ENCODE measurements at regions not wholly inside any gene's neighbourhood (a gene's known extent, or its start where the extent isn't known, plus 50 kb on each side); places are given as distances from the start of the nearest gene placed in this dataset.

DNA sequence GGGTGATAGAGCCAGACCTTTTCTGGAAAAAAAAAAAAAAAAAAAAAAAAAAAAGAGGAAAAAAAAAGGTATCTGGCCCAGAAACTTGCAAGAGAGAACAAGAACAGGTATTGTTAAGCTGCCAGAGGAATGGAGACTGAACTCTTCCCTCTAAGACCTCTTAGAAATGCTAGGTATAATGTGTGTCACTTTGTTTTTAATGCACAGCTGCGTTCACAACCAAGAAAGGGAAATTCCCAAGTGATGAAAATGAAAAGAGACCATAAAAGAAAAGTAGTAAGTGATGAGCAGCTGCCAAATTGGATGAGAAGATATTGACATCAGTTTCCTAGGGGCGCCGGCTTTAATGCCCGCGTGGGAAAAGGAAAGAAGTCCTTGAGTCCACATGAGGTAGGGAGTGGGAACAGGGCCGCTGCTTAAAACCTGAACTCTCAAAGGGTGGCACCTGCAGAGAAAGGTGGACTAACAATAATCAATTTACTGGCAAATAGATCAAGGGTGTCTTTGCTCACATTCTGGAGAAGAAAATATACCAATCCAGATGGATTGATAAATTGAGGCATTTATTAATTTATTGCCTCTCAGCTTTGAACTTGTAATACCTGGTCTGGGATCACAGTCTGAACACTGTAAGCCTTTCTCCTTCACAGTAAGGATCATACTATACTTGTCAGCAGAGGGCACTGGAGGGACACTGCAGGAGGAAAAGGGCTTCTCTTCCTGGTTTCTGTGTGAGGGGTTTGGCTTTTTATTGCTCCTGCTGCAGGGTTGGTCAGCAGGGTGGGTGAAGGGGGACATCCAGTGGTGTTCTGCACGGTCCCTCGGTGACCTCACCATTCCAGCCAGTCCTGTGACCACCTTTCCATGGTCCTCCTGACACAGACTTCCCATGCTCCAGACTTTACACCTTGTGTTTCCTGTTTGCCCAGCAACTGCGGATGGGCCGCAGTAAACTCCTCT, 131.6 kb downstream of the AQP9 start:
- DNase-seq (ENCODE audit: extremely low read depth, low read depth, low spot score): peak; percentile 12

- DNase-seq (ENCODE audit: extremely low read depth, low read depth, low spot score): no peak
Measured at GRCh38 chr15:58271410-58271809, 133.2 kb downstream of the AQP9 start.

GRCh38 chr15:58273104-58273503, 134.9 kb downstream of the AQP9 start:
- no peak for DNase-seq (ENCODE audit: extremely low read depth, low read depth, low spot score)

- DNase-seq (ENCODE audit: extremely low read depth, low read depth, low spot score): no peak
Measured at GRCh38 chr15:58274885-58275284, 136.7 kb downstream of the AQP9 start.

GRCh38 chr15:58275785-58276184, 137.6 kb downstream of the AQP9 start:
- no peak for DNase-seq (ENCODE audit: extremely low read depth, low read depth, low spot score)

- DNase-seq (ENCODE audit: extremely low read depth, low read depth, low spot score): no peak
Measured at GRCh38 chr15:58276924-58277323, 138.7 kb downstream of the AQP9 start.

DNA sequence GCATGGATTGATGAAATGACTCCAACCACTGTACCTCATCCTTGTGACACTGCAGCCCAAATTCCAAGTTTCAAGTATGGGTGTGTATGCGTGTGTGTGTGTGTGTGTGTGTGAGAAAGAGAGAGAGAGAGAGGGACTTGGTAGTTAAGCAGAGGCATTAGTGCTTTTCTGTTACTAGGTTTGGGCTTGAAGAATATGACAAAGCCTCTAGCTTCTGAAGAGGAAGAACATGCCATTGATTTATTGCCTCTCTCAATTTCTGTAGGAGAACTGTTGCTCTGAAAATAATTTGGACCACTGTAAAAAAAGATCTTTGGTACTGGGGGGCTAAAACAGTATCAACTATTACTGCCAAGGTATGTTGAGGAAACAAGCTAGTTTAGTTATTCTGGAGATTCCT, 139.2 kb downstream of the AQP9 start:
- DNase-seq (ENCODE audit: extremely low read depth, low read depth, low spot score): no peak

DNA sequence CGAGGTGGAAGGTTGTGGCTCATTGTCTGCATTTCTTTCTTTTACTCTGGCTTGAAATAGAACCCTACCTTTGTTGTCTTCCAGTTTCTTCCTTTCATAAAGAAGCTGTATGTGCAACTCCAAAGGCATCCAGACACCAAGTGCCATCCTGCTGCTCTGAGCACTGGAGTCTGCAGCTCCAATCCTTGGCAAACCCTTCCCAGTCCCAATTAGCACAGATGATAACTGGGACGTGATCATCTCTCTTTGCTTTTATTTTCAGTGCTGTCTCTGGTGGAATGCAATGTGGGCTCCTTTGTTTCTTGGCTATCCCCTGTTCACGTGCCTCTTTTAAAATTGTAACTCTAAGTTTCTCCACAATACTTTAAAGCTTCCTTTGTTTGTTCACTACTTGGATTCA, 140.9 kb downstream of the AQP9 start:
- DNase-seq (ENCODE audit: extremely low read depth, low read depth, low spot score): no peak

GRCh38 chr15:58279654-58280053, 141.5 kb downstream of the AQP9 start:
- DNase-seq (ENCODE audit: extremely low read depth, low read depth, low spot score): no peak

GRCh38 chr15:58282060-58282708, 144.0 kb downstream of the AQP9 start:
- DNase-seq (ENCODE audit: extremely low read depth, low read depth, low spot score): no peak

DNA sequence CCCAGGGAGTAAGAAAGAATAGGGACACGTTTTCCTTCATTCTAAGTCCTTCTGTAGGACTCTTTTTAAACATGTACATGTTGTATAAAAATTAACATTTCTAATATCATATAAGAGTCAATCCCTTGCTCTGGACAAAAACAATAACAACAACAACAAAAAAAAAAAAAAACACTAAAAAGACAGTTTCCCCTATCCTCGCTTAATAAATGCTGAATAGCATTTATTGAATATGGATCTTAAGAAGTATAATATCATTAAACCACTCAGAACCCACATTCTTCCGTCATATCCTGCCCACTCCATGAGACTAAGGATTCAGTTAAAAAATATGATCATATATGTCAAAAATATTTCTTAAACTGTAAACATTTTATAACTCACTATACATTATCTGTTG, 145.1 kb downstream of the AQP9 start:
- DNase-seq (ENCODE audit: extremely low read depth, low read depth, low spot score): no peak

DNA sequence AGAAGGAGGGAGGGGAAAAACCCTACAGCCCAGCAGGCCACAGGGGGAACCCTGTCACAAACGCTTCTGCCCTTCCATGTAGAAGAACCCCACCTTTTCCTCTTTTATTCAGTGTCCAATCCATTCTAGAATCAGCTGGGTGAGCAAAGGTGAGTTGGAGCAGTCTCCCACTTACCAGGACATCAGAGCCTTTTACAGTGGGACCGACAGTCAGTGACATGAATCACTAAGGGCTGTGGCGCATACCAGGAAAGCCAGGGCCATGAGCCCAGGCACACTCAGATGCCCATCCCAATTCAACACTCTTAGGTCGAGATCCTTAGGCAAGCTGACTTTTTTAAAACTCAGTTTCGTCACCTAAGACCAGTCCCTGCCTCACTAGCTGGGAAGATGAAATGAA, 146.1 kb downstream of the AQP9 start:
- DNase-seq (ENCODE audit: extremely low read depth, low read depth, low spot score): no peak

GRCh38 chr15:58285212-58285920, 146.4 kb upstream of the LIPC start:
- no peak for DNase-seq (ENCODE audit: extremely low read depth, low read depth, low spot score)

DNA sequence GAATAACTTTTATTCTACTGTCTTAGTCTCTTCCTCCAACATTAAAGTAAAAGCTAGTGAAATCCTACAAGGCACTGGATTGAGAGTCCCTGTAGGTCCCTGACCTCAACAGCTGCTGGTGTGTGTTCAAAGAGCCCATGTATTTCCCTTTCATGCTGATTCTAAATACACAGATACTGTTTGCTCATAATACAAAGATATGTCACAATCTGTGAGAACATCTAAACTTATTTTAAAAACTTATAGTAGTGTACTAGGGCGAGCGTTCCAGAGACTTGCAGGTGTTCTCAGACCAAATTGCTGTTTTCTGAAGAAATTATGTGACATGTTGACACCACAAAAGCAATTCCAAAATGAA, 145.9 kb upstream of the LIPC start:
- no peak for DNase-seq (ENCODE audit: extremely low read depth, low read depth, low spot score)

DNA sequence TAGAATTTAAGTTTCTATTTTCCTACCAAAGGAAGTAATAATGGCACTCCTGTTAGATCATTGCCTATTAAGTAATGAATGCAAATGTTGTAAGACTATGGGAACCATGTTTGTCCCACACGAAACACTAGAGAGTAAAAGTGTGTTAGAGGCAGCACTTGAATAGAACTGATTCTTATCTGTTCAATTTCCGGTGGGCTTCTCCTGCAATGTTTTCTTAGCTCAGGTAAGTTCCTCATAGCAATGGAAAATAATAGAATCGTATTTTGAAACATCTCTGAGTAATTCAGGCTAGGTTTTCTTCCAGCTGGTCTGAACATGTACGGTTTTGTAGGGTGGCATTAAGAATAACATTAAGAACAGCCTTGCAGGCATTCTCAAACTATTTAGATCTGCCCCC, 145.3 kb upstream of the LIPC start:
- no peak for DNase-seq (ENCODE audit: extremely low read depth, low read depth, low spot score)

DNA sequence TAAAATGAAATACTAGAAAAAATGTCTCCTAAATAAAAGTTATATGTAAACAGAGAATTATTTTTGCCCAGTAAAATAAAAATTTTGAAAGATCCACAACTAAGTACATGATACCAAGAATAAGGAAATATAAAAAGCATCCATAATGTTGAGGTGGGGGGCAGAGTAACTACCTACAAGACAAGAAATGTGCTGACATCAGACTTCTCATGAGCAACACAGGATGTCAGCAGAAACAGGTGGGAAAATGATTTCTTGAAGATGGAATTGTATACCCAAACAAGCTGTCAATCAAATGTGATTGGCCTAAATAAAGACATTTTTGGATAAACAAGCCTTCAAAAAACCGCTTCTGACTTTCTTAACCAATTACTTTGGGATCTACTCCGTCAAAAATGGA, 143.9 kb upstream of the LIPC start:
- no peak for DNase-seq (ENCODE audit: extremely low read depth, low read depth, low spot score)

GRCh38 chr15:58288592-58288991, 143.2 kb upstream of the LIPC start:
- DNase-seq (ENCODE audit: extremely low read depth, low read depth, low spot score): no peak

GRCh38 chr15:58291848-58292247, 139.9 kb upstream of the LIPC start:
- DNase-seq (ENCODE audit: extremely low read depth, low read depth, low spot score): no peak

DNA sequence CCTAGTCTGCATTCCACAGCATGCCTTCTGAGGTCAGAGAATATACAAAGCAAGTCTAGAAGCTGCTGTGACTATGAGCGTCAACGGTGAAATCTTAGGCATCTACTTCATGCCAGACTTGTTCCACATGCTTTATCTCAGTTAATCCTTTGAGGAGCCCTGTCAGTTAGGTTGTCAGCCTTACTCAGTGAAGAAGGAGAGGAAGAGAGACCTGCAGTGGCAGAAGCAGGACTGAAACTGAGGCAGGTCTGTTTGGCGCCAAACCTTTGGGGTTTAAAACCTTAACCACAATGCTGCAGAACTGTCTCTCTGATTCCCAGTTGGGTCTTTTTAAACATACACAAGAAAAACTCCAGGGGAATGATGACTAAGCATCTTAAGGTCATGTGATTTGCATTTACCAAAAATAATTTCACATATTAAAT, 139.0 kb upstream of the LIPC start:
- no peak for DNase-seq (ENCODE audit: extremely low read depth, low read depth, low spot score)

DNA sequence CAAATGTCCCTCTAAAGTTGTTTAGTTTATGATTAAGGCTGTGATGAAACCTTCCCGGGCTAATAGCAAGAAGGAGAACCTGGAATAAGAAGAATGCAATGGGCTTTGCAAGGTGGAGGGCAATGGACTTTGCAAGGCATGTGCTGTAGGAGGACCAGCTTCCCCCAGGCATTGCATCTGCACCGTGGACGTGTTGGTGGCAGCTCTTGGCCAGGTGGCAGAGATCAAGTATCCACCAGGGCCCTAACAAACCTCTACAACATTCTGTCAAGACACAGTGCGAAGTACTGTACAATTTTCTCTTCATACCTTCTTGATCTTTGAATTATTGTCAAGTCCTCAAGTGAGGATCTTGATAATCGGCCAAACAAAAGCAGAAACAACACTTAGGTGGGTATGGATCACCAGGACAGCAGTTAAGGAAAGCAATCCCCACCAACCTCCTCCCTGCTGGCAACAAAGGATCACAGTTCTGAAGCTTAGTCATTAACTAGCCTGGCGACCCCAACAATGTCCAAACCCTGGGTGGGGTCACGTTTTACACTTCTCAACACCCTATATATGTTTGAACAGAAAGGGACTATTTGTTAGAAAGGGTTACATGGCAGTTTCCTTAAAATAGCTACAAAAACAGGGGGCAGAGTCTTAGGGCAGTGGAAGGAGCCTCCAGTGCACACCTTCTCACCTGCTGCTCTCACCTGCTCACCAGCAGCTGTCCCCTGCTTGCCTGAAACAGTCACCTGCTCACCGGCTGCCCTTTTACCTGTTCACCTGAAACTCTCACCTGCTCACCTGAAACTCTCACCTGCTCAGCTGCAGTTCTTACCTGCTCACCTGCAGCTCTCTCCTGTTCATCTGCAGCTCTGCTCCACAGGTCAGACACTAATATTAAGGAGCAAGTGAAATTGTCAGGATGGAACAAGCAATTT, 137.9 kb upstream of the LIPC start:
- DNase-seq (ENCODE audit: extremely low read depth, low read depth, low spot score): no peak
